Loucy (cell line): ENCODE measurements at regions not wholly inside any gene's neighbourhood (a gene's known extent, or its start where the extent isn't known, plus 50 kb on each side); places are given as distances from the start of the nearest gene placed in this dataset.

Source experiments
- H2AFZ ChIP-seq: fragments of 200-600 bp; sonication (generic); 2 replicates; pipeline ENCODE4 v1.6.0; 2016; ENCODE audit warnings: antibody characterized with exemption, mild to moderate bottlenecking, low read length, moderate library complexity
- H3F3A ChIP-seq: fragments of 200-600 bp; 2 replicates; pipeline ENCODE4 v1.6.0; 2016; ENCODE audit warnings: antibody characterized with exemption, low read depth, mild to moderate bottlenecking
- H3K27me3 ChIP-seq: fragments of 200-600 bp; sonication (generic); 2 replicates; pipeline ENCODE4 v1.6.1; 2014; ENCODE audit warnings: low read length, mild to moderate bottlenecking; ENCODE audit not compliant: insufficient read depth, poor library complexity, severe bottlenecking
- H3K36me3 ChIP-seq: fragments of 200-600 bp; sonication (generic); 2 replicates; pipeline ENCODE4 v1.6.1; 2016; ENCODE audit warnings: low read length; ENCODE audit not compliant: insufficient read depth
- H3K4me1 ChIP-seq: fragments of 200-600 bp; sonication (generic); 2 replicates; pipeline ENCODE4 v1.5.1; 2014; ENCODE audit warnings: low read length, mild to moderate bottlenecking; ENCODE audit not compliant: insufficient read depth, poor library complexity, severe bottlenecking
- H3K4me2 ChIP-seq: fragments of 200-600 bp; sonication (generic); 2 replicates; pipeline ENCODE4 v1.6.0; 2014; ENCODE audit warnings: antibody characterized with exemption, low read length, low read depth, mild to moderate bottlenecking; ENCODE audit not compliant: poor library complexity, severe bottlenecking
- H3K4me3 ChIP-seq: fragments of 200-600 bp; sonication (generic); 2 replicates; pipeline ENCODE4 v1.5.1; 2014; ENCODE audit warnings: low read length, mild to moderate bottlenecking, mixed read lengths; ENCODE audit not compliant: poor library complexity, severe bottlenecking
- H3K79me2 ChIP-seq: fragments of 200-600 bp; sonication (generic); 2 replicates; pipeline ENCODE4 v1.6.1; 2014; ENCODE audit warnings: low read length; ENCODE audit not compliant: insufficient read depth
- H3K9ac ChIP-seq: fragments of 200-600 bp; sonication (generic); 2 replicates; pipeline ENCODE4 v1.6.0; 2014; ENCODE audit warnings: mild to moderate bottlenecking, low read depth, low read length, moderate library complexity; ENCODE audit not compliant: poor library complexity, severe bottlenecking
- H3K9me2 ChIP-seq: fragments of 200-600 bp; sonication (generic); replicated peaks from 2 replicates; pipeline ENCODE4 v1.6.1; 2016; ENCODE audit warnings: low read depth, low read length, mixed read lengths
- H3K9me3 ChIP-seq: fragments of 200-600 bp; sonication (generic); 2 replicates; pipeline ENCODE4 v1.6.1; 2014; ENCODE audit warnings: mild to moderate bottlenecking, antibody characterized with exemption, low read length, low read depth; ENCODE audit not compliant: insufficient read depth
- H4K20me1 ChIP-seq: fragments of 200-600 bp; sonication (generic); 2 replicates; pipeline ENCODE4 v1.6.0; 2014; ENCODE audit warnings: antibody characterized with exemption, low read length, mild to moderate bottlenecking; ENCODE audit not compliant: insufficient read depth, poor library complexity, severe bottlenecking
- CTCF ChIP-seq: fragments of 200-600 bp; sonication (generic); conservative IDR thresholded peaks from 2 replicates; pipeline ENCODE4 v1.5.1; 2014; ENCODE audit warnings: mild to moderate bottlenecking, antibody characterized with exemption, low read length
- EZH2phosphoT487 ChIP-seq: fragments of 200-600 bp; IDR thresholded peaks from 2 replicates; pipeline ENCODE4 v1.6.1; 2018; ENCODE audit warnings: antibody characterized with exemption, mild to moderate bottlenecking, moderate library complexity, borderline replicate concordance

GRCh38 chr5:53319315-53319714 is 161.1 kb upstream of the FST start:
- H3K79me2 ChIP-seq = no peaks in the 10 kb centered on the region
- no peaks in the 10 kb centered on the region for H3K4me1 ChIP-seq
- H3K36me3 ChIP-seq = no peaks in the 10 kb centered on the region
- TF ChIP-seq EZH2phosphoT487 (no peak), CTCF (no peak)
- no peak overlapping the region for H2AFZ ChIP-seq
- no peaks in the 10 kb centered on the region for H4K20me1 ChIP-seq
- H3K9ac ChIP-seq = no peak overlapping the region
- H3K9me3 ChIP-seq = no peaks in the 10 kb centered on the region
- H3K4me3 ChIP-seq = no peak overlapping the region
- no peaks in the 10 kb centered on the region for H3K9me2 ChIP-seq
- H3F3A ChIP-seq = no peaks in the 10 kb centered on the region
- no peak overlapping the region for H3K4me2 ChIP-seq
- H3K27me3 ChIP-seq = no peaks in the 10 kb centered on the region

- Histone ChIP-seq H3F3A (no peaks in the 10 kb centered on the region), H3K4me1 (no peaks in the 10 kb centered on the region), H3K4me3 (no peak overlapping the region), H3K36me3 (no peaks in the 10 kb centered on the region), H3K79me2 (no peaks in the 10 kb centered on the region), H3K9me2 (no peaks in the 10 kb centered on the region), H3K9me3 (no peaks in the 10 kb centered on the region), H3K27me3 (no peaks in the 10 kb centered on the region), H2AFZ (no peak overlapping the region), H3K4me2 (no peak overlapping the region), H3K9ac (no peak overlapping the region), H4K20me1 (no peaks in the 10 kb centered on the region)
- no peak for TF ChIP-seq EZH2phosphoT487
- no peak for TF ChIP-seq CTCF
Observed at GRCh38 chr5:53321073-53321472, 159.4 kb upstream of the FST start.

- Histone ChIP-seq H3K79me2 (no peaks in the 10 kb centered on the region), H3K36me3 (no peaks in the 10 kb centered on the region), H3K4me1 (no peaks in the 10 kb centered on the region), H3F3A (no peaks in the 10 kb centered on the region), H3K27me3 (no peaks in the 10 kb centered on the region), H3K9me2 (no peaks in the 10 kb centered on the region), H4K20me1 (no peaks in the 10 kb centered on the region), H3K4me3 (no peak overlapping the region), H3K9me3 (no peaks in the 10 kb centered on the region), H3K4me2 (no peak overlapping the region), H3K9ac (no peak overlapping the region), H2AFZ (no peak overlapping the region)
- TF ChIP-seq CTCF (no peak), EZH2phosphoT487 (no peak)
Observed at GRCh38 chr5:53321721-53322120, 158.7 kb upstream of the FST start.
